ENCODE measurements at regions not wholly inside any gene's neighbourhood (a gene's known extent, or its start where the extent isn't known, plus 50 kb on each side); places are given as distances from the start of the nearest gene placed in this dataset.

GRCh38 chr5:135245521-135246499, 153.2 kb downstream of the MACROH2A1 start:
- H3K27ac ChIP-seq (ENCODE audit: low read depth in 2 of 2, low read length in 1 of 2) = peak overlapping the region; percentile 32 to 87; a peak in 3 of 4 replicates
- H3K9me3 ChIP-seq = no peaks in the 10 kb centered on the region
- no peaks in the 10 kb centered on the region for H4K20me1 ChIP-seq (ENCODE audit: insufficient read depth)
- H3K9ac ChIP-seq = peak overlapping the region; percentile 34; the same call in 1 of the 2 replicates
- no peaks in the 10 kb centered on the region for H3K9me2 ChIP-seq
- 39% methylated on average over 8 of the region's 8 CpGs for WGBS (ENCODE audit: low lambda C conversion rate)
- H3K4me1 ChIP-seq (ENCODE audit: control insufficient read depth in 1 of 2, insufficient read depth in 2 of 2, low read depth in 1 of 2, low read length in 1 of 2) = peaks cover 45 to 54% of the 10 kb centered on the region in 2 experiments
- DNase-seq = no peak
- ChIA-PET POLR2A (no interaction called here), CTCF (interaction anchor here (1.6 to 2.2 kb wide), 2 partner anchors 41 to 55 kb away, joined by 3 to 5 read pairs; no protein-coding TSS in a partner anchor)
- H3K4me2 ChIP-seq = peak overlapping the region; percentile 77
- no peak overlapping the region for H3K4me3 ChIP-seq (ENCODE audit: low read depth in 2 of 2, low read length in 1 of 2)
- no peaks in the 10 kb centered on the region for H3K36me3 ChIP-seq (replicated peaks in 1 of 2; ENCODE audit: control insufficient read depth in 1 of 2, insufficient read depth in 2 of 2, low read length in 1 of 2)
- peak overlapping the region; percentile 56; the same call in 1 of the 2 replicates for H2AFZ ChIP-seq (ENCODE audit: low read depth)
- peaks cover 19% of the 10 kb centered on the region for H3F3A ChIP-seq (replicated peaks; ENCODE audit: insufficient read depth)
- no peaks in the 10 kb centered on the region for H3K79me2 ChIP-seq (ENCODE audit: insufficient read depth)
- no peaks in the 10 kb centered on the region for H3K27me3 ChIP-seq (ENCODE audit: insufficient read depth)
- TF ChIP-seq ELF1 (IDR thresholded peaks at IDR 0.05) (no peak), NRF1 (IDR thresholded peaks at IDR 0.05; ENCODE audit: low read depth, low read length) (no peak), EP300 (IDR thresholded peaks at IDR 0.05; ENCODE audit: borderline replicate concordance in 1 of 2, low read depth in 1 of 2, low read length in 1 of 2) (peak in 1 of 2 experiments; percentile 17; a peak in 1 of 4 replicates), ZBTB33 (IDR thresholded peaks at IDR 0.05; ENCODE audit: borderline replicate concordance, low read depth) (no peak), TCF12 (IDR thresholded peaks at IDR 0.05) (peak; percentile 67), FOXM1 (IDR thresholded peaks at IDR 0.05; ENCODE audit: low read depth) (no peak), TAF1 (IDR thresholded peaks at IDR 0.05; ENCODE audit: borderline replicate concordance, low read depth, low read length) (no peak), USF1 (IDR thresholded peaks at IDR 0.05; ENCODE audit: borderline replicate concordance, low read depth) (no peak), FOSL2 (IDR thresholded peaks at IDR 0.05; ENCODE audit: borderline replicate concordance, low read depth) (peak; percentile 72), FOXJ3 (CRISPR knock-in tag; IDR thresholded peaks at IDR 0.05) (no peak), SMC3 (IDR thresholded peaks at IDR 0.05; ENCODE audit: low read depth, low read length) (no peak), RFX5 (IDR thresholded peaks at IDR 0.05; ENCODE audit: low read length) (no peak), EZH2phosphoT487 (IDR thresholded peaks at IDR 0.05; ENCODE audit: borderline replicate concordance, low read depth) (no peak), CTCF (IDR thresholded peaks at IDR 0.05) (no peak), MEF2A (IDR thresholded peaks at IDR 0.05; ENCODE audit: borderline replicate concordance, low read depth) (no peak), SIN3A (IDR thresholded peaks at IDR 0.05; ENCODE audit: borderline replicate concordance, low read depth, low read length) (no peak), GATA2 (CRISPR knock-in tag; IDR thresholded peaks at IDR 0.05) (no peak), USF2 (IDR thresholded peaks at IDR 0.05; ENCODE audit: borderline replicate concordance, low read depth, low read length) (no peak), MXI1 (IDR thresholded peaks at IDR 0.05; ENCODE audit: low read depth, low read length) (no peak), JUND (IDR thresholded peaks at IDR 0.05) (peak; percentile 68), MAX (IDR thresholded peaks at IDR 0.05; ENCODE audit: low read depth) (no peak), POLR2AphosphoS5 (IDR thresholded peaks at IDR 0.05; ENCODE audit: low read depth, low read length) (no peak), YY1 (IDR thresholded peaks at IDR 0.05; ENCODE audit: low read depth) (no peak), RAD21 (IDR thresholded peaks at IDR 0.05; ENCODE audit: low read length) (no peak), CHD2 (IDR thresholded peaks at IDR 0.05; ENCODE audit: low read length, partially characterized antibody) (no peak), NFIC (IDR thresholded peaks at IDR 0.05; ENCODE audit: borderline replicate concordance) (peak; percentile 73), PBX3 (IDR thresholded peaks at IDR 0.05) (peak; percentile 19), GABPA (IDR thresholded peaks at IDR 0.05; ENCODE audit: low read depth) (no peak)
